ENCODE measurements at regions not wholly inside any gene's neighbourhood (a gene's known extent, or its start where the extent isn't known, plus 50 kb on each side); places are given as distances from the start of the nearest gene placed in this dataset.

GRCh38 chr12:20017802-20018201, 350.5 kb upstream of the PDE3A start:
- TF ChIP-seq CTCF (IDR thresholded peaks at IDR 0.05) (no peak), POLR2A (IDR thresholded peaks at IDR 0.05) (no peak)
- no peaks in the 10 kb centered on the region for H3K27me3 ChIP-seq
- no peak for DNase-seq
- intact Hi-C loops (cut with DNase I): no loop called here
- no peak overlapping the region for H3K27ac ChIP-seq
- H3K9me3 ChIP-seq: no peaks in the 10 kb centered on the region
- no peaks in the 10 kb centered on the region for H3K36me3 ChIP-seq
- no peaks in the 10 kb centered on the region for H3K4me1 ChIP-seq
- H3K4me3 ChIP-seq: no peak overlapping the region

- Histone ChIP-seq H3K36me3 (no peaks in the 10 kb centered on the region), H3K27me3 (no peaks in the 10 kb centered on the region), H3K4me3 (no peak overlapping the region), H3K9me3 (no peaks in the 10 kb centered on the region), H3K27ac (no peak overlapping the region), H3K4me1 (no peaks in the 10 kb centered on the region)
- 47 to 49% methylated on average over 3 of the region's 3 CpGs for WGBS, 2 donors
- intact Hi-C loops (cut with DNase I): no loop called here
- no peak for DNase-seq
- TF ChIP-seq POLR2A (IDR thresholded peaks at IDR 0.05) (no peak), CTCF (IDR thresholded peaks at IDR 0.05) (no peak)
These were observed 349.9 kb upstream of the PDE3A start for GRCh38 chr12:20018406-20018805.

GRCh38 chr12:20024194-20024593, 344.1 kb upstream of the PDE3A start:
- no peaks in the 10 kb centered on the region for H3K4me1 ChIP-seq
- no peaks in the 10 kb centered on the region for H3K9me3 ChIP-seq
- H3K27me3 ChIP-seq: no peaks in the 10 kb centered on the region
- no peak overlapping the region for H3K4me3 ChIP-seq
- H3K27ac ChIP-seq: no peak overlapping the region
- DNase-seq: no peak
- no peaks in the 10 kb centered on the region for H3K36me3 ChIP-seq
- WGBS, 2 donors: 59 to 62% methylated on average over 6 of the region's 6 CpGs
- TF ChIP-seq POLR2A (IDR thresholded peaks at IDR 0.05): no peak
- TF ChIP-seq CTCF (IDR thresholded peaks at IDR 0.05): no peak
- intact Hi-C loops (cut with DNase I): no loop called here

GRCh38 chr12:20028033-20028432, 340.3 kb upstream of the PDE3A start:
- no peak for DNase-seq
- H3K4me1 ChIP-seq: no peaks in the 10 kb centered on the region
- H3K36me3 ChIP-seq: no peaks in the 10 kb centered on the region
- TF ChIP-seq POLR2A (IDR thresholded peaks at IDR 0.05): no peak
- TF ChIP-seq CTCF (IDR thresholded peaks at IDR 0.05): no peak
- 75 to 82% methylated on average over 1 of the region's 1 CpG for WGBS, 2 donors
- H3K4me3 ChIP-seq: no peak overlapping the region
- no peaks in the 10 kb centered on the region for H3K9me3 ChIP-seq
- intact Hi-C loops (cut with DNase I): no loop called here
- no peak overlapping the region for H3K27ac ChIP-seq
- H3K27me3 ChIP-seq: no peaks in the 10 kb centered on the region

- TF ChIP-seq POLR2A (IDR thresholded peaks at IDR 0.05) (no peak), CTCF (IDR thresholded peaks at IDR 0.05) (no peak)
- Histone ChIP-seq H3K9me3 (no peaks in the 10 kb centered on the region), H3K27me3 (no peaks in the 10 kb centered on the region), H3K27ac (no peak overlapping the region), H3K4me3 (no peak overlapping the region), H3K36me3 (no peaks in the 10 kb centered on the region), H3K4me1 (no peaks in the 10 kb centered on the region)
- intact Hi-C loops (cut with DNase I): no loop called here
- DNase-seq: no peak
- WGBS, 2 donors: 0 to 27% methylated on average over 1 of the region's 1 CpG
These were observed 337.5 kb upstream of the PDE3A start for GRCh38 chr12:20030826-20031225.
